ENCODE measurements at regions not wholly inside any gene's neighbourhood (a gene's known extent, or its start where the extent isn't known, plus 50 kb on each side); places are given as distances from the start of the nearest gene placed in this dataset.

- TF ChIP-seq POLR2A (IDR thresholded peaks at IDR 0.05; ENCODE audit: low read length) (no peak), GATA1 (IDR thresholded peaks at IDR 0.05; ENCODE audit: low read depth, low read length) (no peak)
Observed at GRCh38 chrX:71823391-71824057, 60.4 kb downstream of the CXorf49B start.

All from erythroblast (primary cell).